ENCODE measurements at regions not wholly inside any gene's neighbourhood (a gene's known extent, or its start where the extent isn't known, plus 50 kb on each side); places are given as distances from the start of the nearest gene placed in this dataset.

GRCh38 chr4:166174717-166175490 lies 301.9 kb downstream of the TLL1 start:
- Mint-ChIP-seq H3K27me3 (ENCODE audit: low read depth) (no peaks in the 10 kb centered on the region), H3K27ac (no peak overlapping the region), H3K4me1 (no peaks in the 10 kb centered on the region), H3K4me3 (no peak overlapping the region), H3K9me3 (no peaks in the 10 kb centered on the region), H3K36me3 (ENCODE audit: insufficient read depth in 1 of 3, low read depth in 3 of 3) (no peaks in the 10 kb centered on the region)
- no peak overlapping the region for H3K18ac ChIP-seq (ENCODE audit: insufficient read length, low read depth, low read length)
- no peak overlapping the region for H3K14ac ChIP-seq (ENCODE audit: insufficient read depth, low read length)
- no peak overlapping the region for H4K91ac ChIP-seq (ENCODE audit: insufficient read length, low read depth, low read length)
- no peaks in the 10 kb centered on the region for H3K4me1 ChIP-seq (ENCODE audit: insufficient read depth, low read length)
- no peaks in the 10 kb centered on the region for H3K23me2 ChIP-seq (ENCODE audit: insufficient read length, low read depth, low read length, poor library complexity, severe bottlenecking)
- WGBS (ENCODE audit: extremely low coverage, insufficient read length, low lambda C conversion rate): no CpG with 5 or more reads among the region's 4 CpGs
- no peak overlapping the region for H3K56ac ChIP-seq (ENCODE audit: insufficient read length, low read depth, low read length)
- H2AFZ ChIP-seq (ENCODE audit: low read length): no peak overlapping the region
- H3K79me2 ChIP-seq (ENCODE audit: insufficient read depth, low read length): no peaks in the 10 kb centered on the region
- no peak overlapping the region for H2BK15ac ChIP-seq (ENCODE audit: low read depth, low read length)
- no peak overlapping the region for H3K23ac ChIP-seq (ENCODE audit: insufficient read length, low read depth, low read length)
- H3K4ac ChIP-seq (ENCODE audit: low read depth, low read length): no peak overlapping the region
- H3K27me3 ChIP-seq (ENCODE audit: insufficient read depth, low read length): no peaks in the 10 kb centered on the region
- H3K79me1 ChIP-seq (ENCODE audit: insufficient read depth, low read depth, low read length, poor library complexity, severe bottlenecking): no peaks in the 10 kb centered on the region
- no peak overlapping the region for H3T11ph ChIP-seq (ENCODE audit: low read length)
- H2BK120ac ChIP-seq (ENCODE audit: low read depth, low read length, poor library complexity, severe bottlenecking): no peak overlapping the region
- no peak overlapping the region for H3K27ac ChIP-seq (ENCODE audit: insufficient read length, low read depth, low read length)
- no peak overlapping the region for H2BK20ac ChIP-seq (ENCODE audit: low read depth, low read length, poor library complexity, severe bottlenecking)
- no peak overlapping the region for H3K9ac ChIP-seq (ENCODE audit: extremely low read depth, insufficient read length, low read length)
- no peak overlapping the region for H2BK12ac ChIP-seq (ENCODE audit: insufficient read length, low read depth, low read length)
- no peak for DNase-seq
- TF ChIP-seq CTCF (conservative IDR thresholded peaks at IDR 0.05): no peak
- no peak overlapping the region for H3K4me2 ChIP-seq (ENCODE audit: insufficient read depth, insufficient read length, low read length)
- H3K9me3 ChIP-seq (ENCODE audit: control insufficient read depth, low read depth, low read length): no peaks in the 10 kb centered on the region
- no peak overlapping the region for H4K8ac ChIP-seq (replicated peaks; ENCODE audit: insufficient read length, low read depth, low read length)
- no peak overlapping the region for H4K5ac ChIP-seq (ENCODE audit: insufficient read length, low read depth, low read length)
- H2BK5ac ChIP-seq (ENCODE audit: insufficient read length, low read length): no peak overlapping the region
- H2AK5ac ChIP-seq (ENCODE audit: insufficient read length, low read length): no peak overlapping the region
- no peaks in the 10 kb centered on the region for H4K20me1 ChIP-seq (ENCODE audit: control insufficient read depth, insufficient read depth, insufficient read length)
